Loucy (cell line): ENCODE measurements at regions not wholly inside any gene's neighbourhood (a gene's known extent, or its start where the extent isn't known, plus 50 kb on each side); places are given as distances from the start of the nearest gene placed in this dataset.

Source experiments
- EZH2phosphoT487 ChIP-seq: fragments of 200-600 bp; IDR thresholded peaks from 2 replicates; pipeline ENCODE4 v1.6.1; 2018; ENCODE audit warnings: antibody characterized with exemption, mild to moderate bottlenecking, moderate library complexity, borderline replicate concordance
- TF ChIP-seq, protein P1 (sequence below): fragments of 200-600 bp; sonication (generic); conservative IDR thresholded peaks from 2 replicates; pipeline ENCODE4 v1.5.1; 2014; ENCODE audit warnings: mild to moderate bottlenecking, antibody characterized with exemption, low read length

DNA sequence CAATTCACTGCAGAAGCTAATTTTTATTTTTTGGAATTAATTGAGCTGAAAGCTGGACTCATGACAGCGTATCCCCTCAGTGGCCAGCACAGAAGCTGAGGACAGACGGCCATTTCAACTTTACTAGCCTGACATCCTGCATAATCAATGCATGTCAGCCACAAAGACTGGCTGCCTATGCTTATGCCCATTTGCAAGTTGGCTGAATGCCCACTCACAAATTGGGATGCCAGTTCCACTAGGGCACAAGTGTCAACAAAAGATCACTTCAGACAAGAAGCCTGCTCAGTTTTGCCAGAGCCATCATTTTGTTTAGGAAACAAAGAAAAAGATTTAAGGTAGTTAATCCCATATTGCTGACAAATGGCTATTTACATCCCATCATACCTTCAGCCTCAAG, 417.6 kb downstream of the NOVA1 start:
- TF ChIP-seq, protein P1, sequence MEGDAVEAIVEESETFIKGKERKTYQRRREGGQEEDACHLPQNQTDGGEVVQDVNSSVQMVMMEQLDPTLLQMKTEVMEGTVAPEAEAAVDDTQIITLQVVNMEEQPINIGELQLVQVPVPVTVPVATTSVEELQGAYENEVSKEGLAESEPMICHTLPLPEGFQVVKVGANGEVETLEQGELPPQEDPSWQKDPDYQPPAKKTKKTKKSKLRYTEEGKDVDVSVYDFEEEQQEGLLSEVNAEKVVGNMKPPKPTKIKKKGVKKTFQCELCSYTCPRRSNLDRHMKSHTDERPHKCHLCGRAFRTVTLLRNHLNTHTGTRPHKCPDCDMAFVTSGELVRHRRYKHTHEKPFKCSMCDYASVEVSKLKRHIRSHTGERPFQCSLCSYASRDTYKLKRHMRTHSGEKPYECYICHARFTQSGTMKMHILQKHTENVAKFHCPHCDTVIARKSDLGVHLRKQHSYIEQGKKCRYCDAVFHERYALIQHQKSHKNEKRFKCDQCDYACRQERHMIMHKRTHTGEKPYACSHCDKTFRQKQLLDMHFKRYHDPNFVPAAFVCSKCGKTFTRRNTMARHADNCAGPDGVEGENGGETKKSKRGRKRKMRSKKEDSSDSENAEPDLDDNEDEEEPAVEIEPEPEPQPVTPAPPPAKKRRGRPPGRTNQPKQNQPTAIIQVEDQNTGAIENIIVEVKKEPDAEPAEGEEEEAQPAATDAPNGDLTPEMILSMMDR: no peak
- TF ChIP-seq EZH2phosphoT487: no peak
